ENCODE measurements at regions not wholly inside any gene's neighbourhood (a gene's known extent, or its start where the extent isn't known, plus 50 kb on each side); places are given as distances from the start of the nearest gene placed in this dataset.

DNA sequence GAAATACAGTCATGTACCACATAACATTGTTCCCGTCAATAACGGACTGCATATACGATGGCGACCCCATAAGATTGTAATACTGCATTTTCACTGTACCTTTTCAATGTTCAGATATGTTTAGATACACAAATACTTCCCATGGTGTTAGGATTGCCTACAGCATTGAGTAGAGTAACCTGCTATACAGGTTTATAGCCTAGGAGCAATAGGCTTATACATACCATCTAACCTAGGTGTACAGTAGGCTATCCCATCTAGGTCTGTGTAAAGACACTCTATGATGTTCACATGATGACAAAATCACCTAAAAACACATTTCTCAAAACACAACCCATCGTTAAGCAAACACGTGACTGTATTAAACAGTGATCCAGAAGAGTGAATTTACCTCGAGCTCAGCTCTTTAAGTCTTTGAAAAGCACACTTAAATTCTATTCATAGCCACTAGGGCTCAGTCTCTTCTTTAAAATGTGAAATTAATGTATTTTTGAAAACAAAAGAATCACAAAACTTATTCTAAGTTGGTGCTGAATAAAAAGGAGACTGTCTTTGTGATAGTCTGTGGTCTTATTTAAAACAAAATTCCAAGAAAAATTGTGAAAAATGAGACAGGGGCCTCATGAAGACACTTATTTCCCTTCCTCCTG, 239.1 kb upstream of the ARID2 start:
- no peak for DNase-seq (ENCODE audit: low spot score in 2 of 2)
- intact Hi-C loops (cut with DNase I; ENCODE audit: low total_unique reads): no loop called here
- no peak for TF ChIP-seq POLR2A (IDR thresholded peaks at IDR 0.05)
- no peak for TF ChIP-seq CTCF (IDR thresholded peaks at IDR 0.05)
- WGBS, 2 donors: 89 to 90% methylated on average over 7 of the region's 7 CpGs
- no peak overlapping the region for H3K4me3 ChIP-seq (ENCODE audit: low read depth, poor library complexity, severe bottlenecking)

- TF ChIP-seq CTCF (IDR thresholded peaks at IDR 0.05): no peak
- TF ChIP-seq POLR2A (IDR thresholded peaks at IDR 0.05): no peak
- WGBS, 2 donors: 82 to 83% methylated on average over 4 of the region's 4 CpGs
- intact Hi-C loops (cut with DNase I; ENCODE audit: low total_unique reads): no loop called here
Measured at GRCh38 chr12:45494279-45494678, 235.2 kb upstream of the ARID2 start.

DNA sequence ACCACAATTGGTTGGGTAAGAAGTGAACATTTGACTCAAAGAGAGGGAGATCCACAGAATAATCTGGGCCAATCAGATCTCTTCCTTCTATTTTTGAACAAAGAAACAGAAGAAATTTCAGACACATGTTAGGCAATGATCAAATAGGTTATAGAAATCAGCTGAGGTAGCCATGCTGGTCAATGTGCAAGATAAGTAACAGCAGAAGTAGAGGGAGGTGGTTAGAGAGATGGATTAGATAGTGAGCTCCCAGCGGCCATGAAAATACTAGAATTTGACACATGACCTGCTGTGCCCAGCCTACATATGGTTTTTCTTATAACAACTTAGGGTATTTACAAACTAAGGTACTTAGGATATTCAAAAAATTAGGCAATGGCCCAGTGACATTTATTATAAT, 230.9 kb upstream of the ARID2 start:
- H3K4me3 ChIP-seq (ENCODE audit: low read depth, poor library complexity, severe bottlenecking): no peak overlapping the region
- intact Hi-C loops (cut with DNase I; ENCODE audit: low total_unique reads): no loop called here
- DNase-seq (ENCODE audit: low spot score in 2 of 2): no peak
- TF ChIP-seq CTCF (IDR thresholded peaks at IDR 0.05) (no peak), POLR2A (IDR thresholded peaks at IDR 0.05) (no peak)
- 91 to 92% methylated on average over 1 of the region's 1 CpG for WGBS, 2 donors

More at GRCh38 chr12:45494279-45494678, 235.2 kb upstream of the ARID2 start:
- DNase-seq (ENCODE audit: low spot score in 2 of 2): no peak
- no peak overlapping the region for H3K4me3 ChIP-seq (ENCODE audit: low read depth, poor library complexity, severe bottlenecking)

GRCh38 chr12:45502481-45503128, 226.9 kb upstream of the ARID2 start:
- no peak overlapping the region for H3K4me3 ChIP-seq (ENCODE audit: low read depth, poor library complexity, severe bottlenecking)
- intact Hi-C loops (cut with DNase I; ENCODE audit: low total_unique reads): no loop called here
- WGBS, 2 donors: 58% methylated on average over 4 of the region's 4 CpGs
- TF ChIP-seq CTCF (IDR thresholded peaks at IDR 0.05): no peak
- no peak for TF ChIP-seq POLR2A (IDR thresholded peaks at IDR 0.05)
- no peak for DNase-seq (ENCODE audit: low spot score in 2 of 2)

- intact Hi-C loops (cut with DNase I; ENCODE audit: low total_unique reads): no loop called here
- DNase-seq (ENCODE audit: low spot score in 2 of 2): no peak
- 81 to 90% methylated on average over 1 of the region's 1 CpG for WGBS, 2 donors
- no peak overlapping the region for H3K4me3 ChIP-seq (ENCODE audit: low read depth, poor library complexity, severe bottlenecking)
- no peak for TF ChIP-seq POLR2A (IDR thresholded peaks at IDR 0.05)
- TF ChIP-seq CTCF (IDR thresholded peaks at IDR 0.05): no peak
Measured at GRCh38 chr12:45503899-45504298, 225.6 kb upstream of the ARID2 start.
